IMR-90 (cell line): ENCODE measurements at regions not wholly inside any gene's neighbourhood (a gene's known extent, or its start where the extent isn't known, plus 50 kb on each side); places are given as distances from the start of the nearest gene placed in this dataset.
A peak's percentile ranks its signal among the peaks of the same experiment; 100 is the strongest.

Source experiments
- ATAC-seq: fragments of 200-7000 bp; cut with Tn5 transposase; 2 replicates; pipeline ENCODE4 v1.9.1; 2020; ENCODE audit warnings: low read depth, mild to moderate bottlenecking, moderate library complexity
- BruUV-seq: library from RNA; stranded (reverse); fragments of 400-500 nt; replicated peaks from 2 replicates; lab custom pipeline; 2021; lab: Mats Ljungman, UMichigan
- CTCF ChIA-PET: fragments of 300-600 bp; formaldehyde crosslinking; extraction: SDS; loops from one replicate; lab custom pipeline; 2021; ENCODE audit warnings: antibody characterized with exemption; lab: Yijun Ruan, JAX
- POLR2A ChIA-PET: fragments of 300-600 bp; sonication (Branson Sonifier 250); formaldehyde crosslinking; loops from one replicate; lab custom pipeline; 2022; ENCODE audit warnings: antibody characterized with exemption; ENCODE audit not compliant: unreplicated experiment; lab: Charles Lee
- DNase-seq: peaks from one replicate; pipeline ENCODE4 v3.0.0; 2013
- H2AFZ ChIP-seq: replicated peaks from 2 replicates; pipeline ENCODE3; 2013; ENCODE audit warnings: low read length, mild to moderate bottlenecking; ENCODE audit not compliant: poor library complexity
- H2AK5ac ChIP-seq: 2 replicates; pipeline ENCODE4 v1.6.1; 2013; ENCODE audit warnings: low read depth, low read length, inconsistent platforms
- H2AK9ac ChIP-seq: replicated peaks from 2 replicates; pipeline ENCODE3; 2013; ENCODE audit warnings: mild to moderate bottlenecking, low read depth, low read length, moderate library complexity; ENCODE audit not compliant: poor library complexity
- H2BK120ac ChIP-seq: 2 replicates; pipeline ENCODE4 v1.6.1; 2013; ENCODE audit warnings: low read depth, low read length, inconsistent platforms
- H2BK15ac ChIP-seq: 3 replicates; pipeline ENCODE4 v1.6.1; 2013; ENCODE audit warnings: low read depth, low read length, inconsistent platforms
- H2BK20ac ChIP-seq: 2 replicates; pipeline ENCODE4 v1.6.1; 2013; ENCODE audit warnings: low read depth, mild to moderate bottlenecking, inconsistent platforms, low read length, moderate library complexity
- H2BK5ac ChIP-seq: 2 replicates; pipeline ENCODE4 v1.6.1; 2013; ENCODE audit warnings: mild to moderate bottlenecking, low read depth, low read length, inconsistent platforms; ENCODE audit not compliant: poor library complexity, severe bottlenecking
- H3K14ac ChIP-seq: replicated peaks from 2 replicates; pipeline ENCODE4 v1.6.1; 2013; ENCODE audit warnings: low read depth, low read length, inconsistent platforms
- H3K18ac ChIP-seq: 2 replicates; pipeline ENCODE4 v1.6.1; 2013; ENCODE audit warnings: low read depth, low read length, control low read depth
- H3K23ac ChIP-seq: 2 replicates; pipeline ENCODE4 v1.6.1; 2013; ENCODE audit warnings: low read depth, low read length, inconsistent platforms
- H3K27ac ChIP-seq: 2 replicates; pipeline ENCODE4 v1.5.1; 2013; ENCODE audit warnings: mild to moderate bottlenecking, control low read depth, low read length; ENCODE audit not compliant: insufficient read depth
- H3K27me3 ChIP-seq: 2 replicates; pipeline ENCODE4 v1.6.1; 2013; ENCODE audit warnings: low read length; ENCODE audit not compliant: control insufficient read depth, insufficient read depth
- H3K36me3 ChIP-seq: 2 replicates; pipeline ENCODE4 v1.6.1; 2013; ENCODE audit warnings: low read length, mixed read lengths; ENCODE audit not compliant: control insufficient read depth, insufficient read depth
- H3K4ac ChIP-seq: 2 replicates; pipeline ENCODE4 v1.6.1; 2013; ENCODE audit warnings: low read depth, low read length, inconsistent platforms
- H3K4me1 ChIP-seq: 2 replicates; pipeline ENCODE4 v1.6.1; 2013; ENCODE audit warnings: low read length, mixed read lengths; ENCODE audit not compliant: control insufficient read depth, insufficient read depth
- H3K4me2 ChIP-seq: 2 replicates; pipeline ENCODE4 v1.6.1; 2013; ENCODE audit warnings: low read depth, mild to moderate bottlenecking, control low read depth, low read length, moderate library complexity
- H3K4me3 ChIP-seq: 2 replicates; pipeline ENCODE4 v1.5.1; 2013; ENCODE audit warnings: low read depth, mild to moderate bottlenecking, control low read depth, low read length, moderate library complexity; ENCODE audit not compliant: insufficient read depth
- H3K56ac ChIP-seq: 2 replicates; pipeline ENCODE4 v1.6.1; 2013; ENCODE audit warnings: low read length, inconsistent platforms; ENCODE audit not compliant: insufficient read depth; ENCODE audit errors: extremely low read depth
- H3K79me1 ChIP-seq, 2 experiments: 2 replicates each; pipeline ENCODE4 v1.6.1; 2013; ENCODE audit warnings: low read length in 2 of 2, inconsistent platforms in 1 of 2, low read depth in 1 of 2
- H3K9ac ChIP-seq: 2 replicates; pipeline ENCODE4 v1.6.1; 2013; ENCODE audit warnings: low read depth, low read length, control low read depth
- H3K9me1 ChIP-seq: 2 replicates; pipeline ENCODE4 v1.6.1; 2013; ENCODE audit warnings: low read length, inconsistent platforms; ENCODE audit not compliant: insufficient read depth
- H3K9me3 ChIP-seq: 2 replicates; pipeline ENCODE4 v1.6.1; 2013; ENCODE audit warnings: low read length; ENCODE audit not compliant: control insufficient read depth, insufficient read depth
- H4K20me1 ChIP-seq: 2 replicates; pipeline ENCODE4 v1.6.1; 2013; ENCODE audit warnings: low read length, inconsistent platforms; ENCODE audit not compliant: insufficient read depth
- H4K5ac ChIP-seq: 2 replicates; pipeline ENCODE4 v1.6.1; 2013; ENCODE audit warnings: mild to moderate bottlenecking, low read depth, low read length, control low read depth
- H4K8ac ChIP-seq, 2 experiments: 2 replicates each; pipeline ENCODE4 v1.6.1; 2013; ENCODE audit warnings: low read depth in 2 of 2, low read length in 2 of 2, control low read depth in 1 of 2, inconsistent platforms in 1 of 2
- H4K91ac ChIP-seq: 2 replicates; pipeline ENCODE4 v1.6.1; 2013; ENCODE audit warnings: low read depth, low read length, inconsistent platforms; ENCODE audit not compliant: insufficient read depth
- BHLHE40 ChIP-seq: fragments of 150-350 bp; IDR thresholded peaks from 2 replicates; pipeline ENCODE4 v1.6.1; 2016; ENCODE audit warnings: mild to moderate bottlenecking, low read depth, low read length
- CEBPB ChIP-seq: IDR thresholded peaks from 2 replicates; pipeline ENCODE4 v1.6.1; 2012; ENCODE audit warnings: low read depth, low read length, improper control_type of control experiment
- CHD1 ChIP-seq: IDR thresholded peaks from 2 replicates; pipeline ENCODE4 v1.6.1; 2012; ENCODE audit warnings: low read depth, low read length, improper control_type of control experiment
- CTCF ChIP-seq: conservative IDR thresholded peaks from 2 replicates; pipeline ENCODE4 v1.5.1; 2012; ENCODE audit warnings: mild to moderate bottlenecking, low read depth, low read length, improper control_type of control experiment
- ELK1 ChIP-seq: fragments of 150-350 bp; IDR thresholded peaks from 2 replicates; pipeline ENCODE4 v1.6.1; 2016; ENCODE audit warnings: low read depth, mild to moderate bottlenecking, low read length, moderate library complexity, borderline replicate concordance
- FOS ChIP-seq: fragments of 150-350 bp; IDR thresholded peaks from 2 replicates; pipeline ENCODE4 v1.6.1; 2016; ENCODE audit warnings: low read depth, low read length
- MAFK ChIP-seq: IDR thresholded peaks from 2 replicates; pipeline ENCODE4 v1.6.1; 2012; ENCODE audit warnings: low read depth, low read length, improper control_type of control experiment
- MAZ ChIP-seq: IDR thresholded peaks from 2 replicates; pipeline ENCODE4 v1.6.1; 2012; ENCODE audit warnings: low read depth, mild to moderate bottlenecking, low read length, improper control_type of control experiment, moderate library complexity, borderline replicate concordance
- NFE2L2 ChIP-seq: fragments of 150-350 bp; IDR thresholded peaks from 2 replicates; pipeline ENCODE4 v1.6.1; 2016; ENCODE audit warnings: low read depth, mild to moderate bottlenecking, low read length
- POLR2A ChIP-seq: IDR thresholded peaks from 2 replicates; pipeline ENCODE4 v1.6.1; 2012; ENCODE audit warnings: mild to moderate bottlenecking, low read depth, low read length
- RAD21 ChIP-seq: IDR thresholded peaks from 2 replicates; pipeline ENCODE4 v1.6.1; 2012; ENCODE audit warnings: low read length, improper control_type of control experiment
- RCOR1 ChIP-seq: IDR thresholded peaks from 2 replicates; pipeline ENCODE4 v1.6.1; 2012; ENCODE audit warnings: mild to moderate bottlenecking, low read length, improper control_type of control experiment; ENCODE audit not compliant: insufficient replicate concordance
- RFX5 ChIP-seq: IDR thresholded peaks from 2 replicates; pipeline ENCODE4 v1.8.0; 2012; ENCODE audit warnings: low read depth, mild to moderate bottlenecking, low read length, moderate library complexity
- WGBS, 2 experiments: methylation state at CpG; one replicate each; pipeline versions ENCODE4 v1.1.5 to v1.1.7; 2013; ENCODE audit warnings: missing lambda C conversion rate in 2 of 2; ENCODE audit not compliant: insufficient read length in 1 of 2; ENCODE audit errors: extremely low coverage in 2 of 2; 5-methylcytosine and 5-hydroxymethylcytosine counted together
- dilution Hi-C: fragments of 300-500 bp; cut with HindIII; formaldehyde crosslinking; loops from one replicate; pipeline ENCODE4 v1.14.3; 2018; ENCODE audit warnings: low sequenced_read_pairs; ENCODE audit not compliant: unreplicated experiment
- in situ Hi-C: fragments of 300-500 bp; cut with MboI; formaldehyde crosslinking; loops from 3 replicates; pipeline ENCODE4 v1.14.3; 2019; ENCODE audit warnings: low sequenced_read_pairs, inconsistent platforms, mixed read lengths
- intact Hi-C: fragments of 100-400 bp; cut with micrococcal nuclease; formaldehyde crosslinking; loops from 2 replicates; pipeline ENCODE4 v1.10.0; 2022
- TF ChIP-seq, protein P1 (sequence below): fragments of 150-350 bp; IDR thresholded peaks from 2 replicates; pipeline ENCODE4 v1.6.1; 2017; ENCODE audit warnings: mild to moderate bottlenecking, antibody characterized with exemption, low read length, low read depth

DNA sequence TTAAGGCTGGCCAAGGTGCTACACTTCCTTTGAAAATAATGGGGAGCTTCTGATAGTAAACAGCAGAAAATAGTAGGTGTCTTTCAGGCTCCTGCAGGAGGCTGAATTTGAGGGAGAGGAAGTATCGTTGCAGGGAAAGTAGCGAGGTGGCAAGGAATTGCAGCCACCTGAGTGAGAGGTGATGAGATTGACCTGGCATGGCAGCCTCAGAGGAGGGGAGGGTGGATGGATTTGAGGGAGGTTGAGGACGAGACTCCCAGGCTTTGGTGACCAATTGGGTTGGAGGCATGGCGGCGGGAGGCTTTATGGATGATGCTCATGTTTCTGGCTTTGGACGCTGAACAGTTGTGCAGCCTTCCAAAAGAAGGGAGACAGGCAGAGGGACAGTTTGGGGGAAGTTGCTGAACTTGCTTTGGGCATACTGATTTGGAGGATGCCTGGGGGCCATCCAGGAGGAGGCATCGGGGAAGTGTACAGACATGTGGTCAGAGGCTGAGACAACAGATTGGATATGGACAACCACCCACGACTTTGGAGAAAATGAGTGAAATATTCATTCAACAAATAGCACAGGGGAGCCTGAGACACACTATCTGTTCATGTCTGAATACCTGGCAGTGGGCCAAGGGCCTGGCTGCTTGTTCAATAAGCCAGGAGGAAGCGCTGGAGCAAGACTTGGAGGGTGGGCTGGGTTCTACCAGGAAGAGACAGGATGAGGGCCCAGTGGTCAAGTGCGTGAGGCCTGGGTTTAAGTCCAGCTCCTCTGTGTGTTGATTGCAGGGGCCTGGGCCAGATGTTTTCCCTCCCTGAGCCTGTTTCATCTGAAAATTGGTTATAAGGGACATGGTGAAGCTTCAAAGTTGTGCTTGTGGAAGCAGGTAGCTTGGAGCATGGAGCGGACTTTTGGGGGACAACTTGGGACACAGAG is 113.2 kb downstream of the CEBPB start:
- H2BK120ac ChIP-seq = peak overlapping the region; percentile 99
- dilution Hi-C loops = no loop called here
- TF ChIP-seq, protein P1, sequence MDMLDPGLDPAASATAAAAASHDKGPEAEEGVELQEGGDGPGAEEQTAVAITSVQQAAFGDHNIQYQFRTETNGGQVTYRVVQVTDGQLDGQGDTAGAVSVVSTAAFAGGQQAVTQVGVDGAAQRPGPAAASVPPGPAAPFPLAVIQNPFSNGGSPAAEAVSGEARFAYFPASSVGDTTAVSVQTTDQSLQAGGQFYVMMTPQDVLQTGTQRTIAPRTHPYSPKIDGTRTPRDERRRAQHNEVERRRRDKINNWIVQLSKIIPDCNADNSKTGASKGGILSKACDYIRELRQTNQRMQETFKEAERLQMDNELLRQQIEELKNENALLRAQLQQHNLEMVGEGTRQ = no peak
- TF ChIP-seq CEBPB (no peak), RFX5 (no peak), NFE2L2 (no peak), MAZ (no peak), MAFK (no peak), FOS (no peak), POLR2A (no peak), CHD1 (no peak), BHLHE40 (no peak), CTCF (no peak), RAD21 (no peak), RCOR1 (no peak), ELK1 (no peak)

More for the DNA sequence above, 113.2 kb downstream of the CEBPB start:
- Histone ChIP-seq H2AFZ (peak overlapping the region; percentile 66), H3K79me1 (peaks cover 0 to 40% of the 10 kb centered on the region in 2 experiments; a peak in 2 of 4 replicates), H3K4ac (peak overlapping the region; percentile 99), H2AK9ac (peak overlapping the region; percentile 94), H3K36me3 (no peaks in the 10 kb centered on the region), H3K4me3 (no peak overlapping the region), H4K8ac (peak overlapping the region; percentile 90 to 94), H3K56ac (peak overlapping the region; percentile 87), H2BK5ac (peak overlapping the region; percentile 93), H3K27ac (peak overlapping the region; percentile 91), H3K9me1 (peaks cover 26% of the 10 kb centered on the region), H4K91ac (peak overlapping the region; percentile 100), H4K5ac (peak overlapping the region; percentile 73), H3K27me3 (no peaks in the 10 kb centered on the region), H2BK15ac (peak overlapping the region; percentile 96), H3K14ac (peak overlapping the region; percentile 96), H3K18ac (peak overlapping the region; percentile 70), H2AK5ac (peak overlapping the region; percentile 99), H3K4me1 (peaks cover 43% of the 10 kb centered on the region), H3K9ac (peak overlapping the region; percentile 54), H2BK20ac (peak overlapping the region; percentile 99), H3K9me3 (no peaks in the 10 kb centered on the region), H3K23ac (peak overlapping the region; percentile 89), H4K20me1 (no peaks in the 10 kb centered on the region), H3K4me2 (no peak overlapping the region)
- in situ Hi-C loops = no loop called here
- DNase-seq (peak; percentile 85), ATAC-seq (no peak)
- intact Hi-C loops = loop anchor here (2.0 kb wide), 1 partner anchor 17 kb away; no protein-coding TSS in a partner anchor
- POLR2A ChIA-PET = interaction anchor here (0.6 to 2.1 kb wide), 3 partner anchors 11 to 86 kb away, joined by 3 to 10 read pairs (median 8); no protein-coding TSS in a partner anchor
- WGBS, 2 experiments = 51% methylated on average over 5 of the region's 11 CpGs; no CpG with 5 or more reads in 1 of the 2 experiments
- no TSS peak for BruUV-seq
- CTCF ChIA-PET = no interaction called here
